Activated CD8-positive, alpha-beta T cell treated with anti-CD3 and anti-CD28 coated beads, Interleukin-2, amount 10 ng/mL, durations not matched to agents 7 days and 5 days (primary cell): ENCODE measurements at regions not wholly inside any gene's neighbourhood (a gene's known extent, or its start where the extent isn't known, plus 50 kb on each side); places are given as distances from the start of the nearest gene placed in this dataset.

Source experiments
- ATAC-seq: fragments of 150-1000 bp; cut with Tn5 transposase; one replicate; pipeline ENCODE4 v1.10.0; 2021; ENCODE audit warnings: moderate library complexity
- CTCF ChIA-PET: fragments of 350-600 bp; sonication (Branson Sonifier 250); formaldehyde crosslinking; loops from one replicate; lab custom pipeline; 2021; ENCODE audit warnings: antibody characterized with exemption; lab: Charles Lee
- POLR2A ChIA-PET: fragments of 350-600 bp; sonication (Branson Sonifier 250); formaldehyde crosslinking; loops from one replicate; lab custom pipeline; 2021; ENCODE audit warnings: antibody characterized with exemption; lab: Charles Lee
- DNase-seq: peaks from one replicate; pipeline ENCODE4 v3.0.0-alpha.2; 2020
- H3K27ac Mint-ChIP-seq: one replicate; pipeline ENCODE4 v1.8.0; 2021; ENCODE audit warnings: mild to moderate bottlenecking, mixed read lengths
- H3K27me3 Mint-ChIP-seq: one replicate; pipeline ENCODE4 v1.8.0; 2021; ENCODE audit warnings: low read depth, mixed read lengths
- H3K36me3 Mint-ChIP-seq: one replicate; pipeline ENCODE4 v1.8.0; 2021; ENCODE audit warnings: low read depth, mixed read lengths
- H3K4me1 Mint-ChIP-seq: one replicate; pipeline ENCODE4 v1.8.0; 2021; ENCODE audit warnings: low read depth, mixed read lengths
- H3K4me3 Mint-ChIP-seq: one replicate; pipeline ENCODE4 v1.8.0; 2021; ENCODE audit warnings: mild to moderate bottlenecking, mixed read lengths
- H3K9me3 Mint-ChIP-seq: one replicate; pipeline ENCODE4 v1.8.0; 2022; ENCODE audit warnings: mixed read lengths; ENCODE audit not compliant: insufficient read depth

- H3K27me3 Mint-ChIP-seq = peaks cover 3% of the 10 kb centered on the region
- no peaks in the 10 kb centered on the region for H3K4me1 Mint-ChIP-seq
- ChIA-PET CTCF (no interaction called here), POLR2A (no interaction called here)
- H3K36me3 Mint-ChIP-seq = no peaks in the 10 kb centered on the region
- H3K27ac Mint-ChIP-seq = no peak overlapping the region
- DNase-seq (no peak), ATAC-seq (no peak)
- H3K4me3 Mint-ChIP-seq = no peak overlapping the region
- H3K9me3 Mint-ChIP-seq = no peaks in the 10 kb centered on the region
Measured at GRCh38 chr1:221175249-221175648, 296.0 kb downstream of the HLX start.

GRCh38 chr1:221180704-221181368, 301.6 kb downstream of the HLX start:
- ATAC-seq (no peak), DNase-seq (no peak)
- ChIA-PET POLR2A (no interaction called here), CTCF (interaction anchor here (1.3 kb wide), 1 partner anchor 23 kb away, joined by 3 read pairs; no protein-coding TSS in a partner anchor)
- no peaks in the 10 kb centered on the region for H3K27me3 Mint-ChIP-seq
- no peak overlapping the region for H3K4me3 Mint-ChIP-seq
- H3K9me3 Mint-ChIP-seq = no peaks in the 10 kb centered on the region
- H3K36me3 Mint-ChIP-seq = no peaks in the 10 kb centered on the region
- no peaks in the 10 kb centered on the region for H3K4me1 Mint-ChIP-seq
- H3K27ac Mint-ChIP-seq = no peak overlapping the region

GRCh38 chr1:221182791-221183533, 303.7 kb downstream of the HLX start:
- Mint-ChIP-seq H3K27me3 (no peaks in the 10 kb centered on the region), H3K4me1 (no peaks in the 10 kb centered on the region), H3K36me3 (no peaks in the 10 kb centered on the region), H3K27ac (no peak overlapping the region), H3K4me3 (no peak overlapping the region), H3K9me3 (no peaks in the 10 kb centered on the region)
- DNase-seq (no peak), ATAC-seq (no peak)
- ChIA-PET CTCF (no interaction called here), POLR2A (no interaction called here)

GRCh38 chr1:221184131-221184794, 305.0 kb downstream of the HLX start:
- Mint-ChIP-seq H3K9me3 (no peaks in the 10 kb centered on the region), H3K4me3 (no peak overlapping the region), H3K36me3 (no peaks in the 10 kb centered on the region), H3K27me3 (no peaks in the 10 kb centered on the region), H3K4me1 (no peaks in the 10 kb centered on the region), H3K27ac (no peak overlapping the region)
- ATAC-seq = no peak
- no peak for DNase-seq
- POLR2A ChIA-PET = no interaction called here
- CTCF ChIA-PET = no interaction called here

- no peaks in the 10 kb centered on the region for H3K36me3 Mint-ChIP-seq
- no peak overlapping the region for H3K4me3 Mint-ChIP-seq
- no peaks in the 10 kb centered on the region for H3K27me3 Mint-ChIP-seq
- no peak for DNase-seq
- H3K9me3 Mint-ChIP-seq = no peaks in the 10 kb centered on the region
- CTCF ChIA-PET = no interaction called here
- ATAC-seq = no peak
- POLR2A ChIA-PET = no interaction called here
- no peaks in the 10 kb centered on the region for H3K4me1 Mint-ChIP-seq
- H3K27ac Mint-ChIP-seq = no peak overlapping the region
Measured at GRCh38 chr1:221187174-221187573, 307.9 kb downstream of the HLX start.

- no peaks in the 10 kb centered on the region for H3K9me3 Mint-ChIP-seq
- ChIA-PET CTCF (no interaction called here), POLR2A (no interaction called here)
- no peaks in the 10 kb centered on the region for H3K27me3 Mint-ChIP-seq
- H3K4me3 Mint-ChIP-seq = no peak overlapping the region
- no peaks in the 10 kb centered on the region for H3K4me1 Mint-ChIP-seq
- no peak for ATAC-seq
- H3K36me3 Mint-ChIP-seq = no peaks in the 10 kb centered on the region
- DNase-seq = no peak
- H3K27ac Mint-ChIP-seq = no peak overlapping the region
Measured at GRCh38 chr1:221188458-221188857, 309.2 kb downstream of the HLX start.

- Mint-ChIP-seq H3K4me3 (no peak overlapping the region), H3K36me3 (no peaks in the 10 kb centered on the region), H3K9me3 (no peaks in the 10 kb centered on the region), H3K27me3 (no peaks in the 10 kb centered on the region), H3K4me1 (no peaks in the 10 kb centered on the region), H3K27ac (no peak overlapping the region)
- ATAC-seq = no peak
- ChIA-PET CTCF (no interaction called here), POLR2A (no interaction called here)
- no peak for DNase-seq
Measured at GRCh38 chr1:221190249-221190648, 311.0 kb downstream of the HLX start.

- CTCF ChIA-PET = interaction anchor here (1.5 kb wide), 1 partner anchor 11 kb away, joined by 3 read pairs; no protein-coding TSS in a partner anchor
- H3K27ac Mint-ChIP-seq = no peak overlapping the region
- H3K4me1 Mint-ChIP-seq = no peaks in the 10 kb centered on the region
- H3K9me3 Mint-ChIP-seq = no peaks in the 10 kb centered on the region
- ATAC-seq (no peak), DNase-seq (no peak)
- no peak overlapping the region for H3K4me3 Mint-ChIP-seq
- no peaks in the 10 kb centered on the region for H3K36me3 Mint-ChIP-seq
- POLR2A ChIA-PET = no interaction called here
- H3K27me3 Mint-ChIP-seq = peaks cover 2% of the 10 kb centered on the region
Measured at GRCh38 chr1:221192055-221192454, 312.8 kb downstream of the HLX start.

- no peaks in the 10 kb centered on the region for H3K9me3 Mint-ChIP-seq
- H3K27ac Mint-ChIP-seq = no peak overlapping the region
- peaks cover 2% of the 10 kb centered on the region for H3K27me3 Mint-ChIP-seq
- no peaks in the 10 kb centered on the region for H3K36me3 Mint-ChIP-seq
- no peaks in the 10 kb centered on the region for H3K4me1 Mint-ChIP-seq
- POLR2A ChIA-PET = no interaction called here
- CTCF ChIA-PET = no interaction called here
- no peak for DNase-seq
- ATAC-seq = no peak
- H3K4me3 Mint-ChIP-seq = no peak overlapping the region
Measured at GRCh38 chr1:221200464-221200863, 321.2 kb downstream of the HLX start.

- no peaks in the 10 kb centered on the region for H3K4me1 Mint-ChIP-seq
- no peaks in the 10 kb centered on the region for H3K27me3 Mint-ChIP-seq
- ChIA-PET CTCF (interaction anchor here (1.0 to 2.6 kb wide), 2 partner anchors 18 to 326 kb away, joined by 4 to 20 read pairs; no protein-coding TSS in a partner anchor), POLR2A (no interaction called here)
- no peaks in the 10 kb centered on the region for H3K9me3 Mint-ChIP-seq
- DNase-seq (no peak), ATAC-seq (no peak)
- no peak overlapping the region for H3K27ac Mint-ChIP-seq
- no peaks in the 10 kb centered on the region for H3K36me3 Mint-ChIP-seq
- no peak overlapping the region for H3K4me3 Mint-ChIP-seq
Measured at GRCh38 chr1:221201773-221202172, 322.5 kb downstream of the HLX start.

GRCh38 chr1:221203224-221204054, 324.2 kb downstream of the HLX start:
- H3K4me3 Mint-ChIP-seq = no peak overlapping the region

More at GRCh38 chr1:221203224-221204054, 324.2 kb downstream of the HLX start:
- no peaks in the 10 kb centered on the region for H3K4me1 Mint-ChIP-seq
- ATAC-seq = peak; percentile 57
- DNase-seq = peak; percentile 75
- POLR2A ChIA-PET = no interaction called here
- no peaks in the 10 kb centered on the region for H3K27me3 Mint-ChIP-seq
- H3K27ac Mint-ChIP-seq = no peak overlapping the region
- no peaks in the 10 kb centered on the region for H3K9me3 Mint-ChIP-seq
- CTCF ChIA-PET = interaction anchor here (0.6 to 2.6 kb wide), 19 partner anchors 11 to 1461 kb away, joined by 3 to 20 read pairs (median 3); no protein-coding TSS in a partner anchor
- no peaks in the 10 kb centered on the region for H3K36me3 Mint-ChIP-seq
